Sigmoid colon (tissue), 6 donors: ENCODE measurements at regions not wholly inside any gene's neighbourhood (a gene's known extent, or its start where the extent isn't known, plus 50 kb on each side); places are given as distances from the start of the nearest gene placed in this dataset.

Source experiments
- DNase-seq: peaks from one replicate; pipeline ENCODE4 v3.0.0-alpha.2; 2019
- H3K27ac ChIP-seq, 4 donors: fragments of 200-600 bp; sonication (generic); one replicate each; pipeline ENCODE4 v1.5.1; 2016 to 2019; ENCODE audit warnings: mild to moderate bottlenecking in 1 of 4
- H3K27me3 ChIP-seq, 3 donors: fragments of 200-600 bp; sonication (generic); one replicate each; pipeline ENCODE4 v1.5.1; 2019; ENCODE audit warnings: mild to moderate bottlenecking in 1 of 3
- H3K36me3 ChIP-seq, 4 donors: fragments of 200-600 bp; sonication (generic); one replicate each; pipeline ENCODE4 v1.5.1; 2016 to 2019
- H3K4me1 ChIP-seq, 4 donors: fragments of 200-600 bp; sonication (generic); one replicate each; pipeline ENCODE4 v1.5.1; 2017 to 2019
- H3K4me3 ChIP-seq, 4 donors: fragments of 200-600 bp; sonication (generic); one replicate each; pipeline ENCODE4 v1.5.1; 2017 to 2019; ENCODE audit warnings: mild to moderate bottlenecking in 2 of 4, moderate library complexity in 1 of 4
- H3K9me3 ChIP-seq, 4 donors: fragments of 200-600 bp in 3 of 4; sonication (generic) in 3 of 4; one replicate each; pipeline versions ENCODE4 v1.5.1 to v1.6.1; 2013 to 2019
- EP300 ChIP-seq, 4 donors: sonication (generic); formaldehyde crosslinking; IDR thresholded peaks; one replicate each; pipeline ENCODE4 v1.6.1; 2017; ENCODE audit warnings: antibody characterized with exemption in 4 of 4
- POLR2A ChIP-seq, 2 donors: fragments of 450-650 bp; IDR thresholded peaks; one replicate each; pipeline ENCODE4 v1.6.1; 2016; ENCODE audit warnings: antibody characterized with exemption in 2 of 2, mild to moderate bottlenecking in 2 of 2, moderate library complexity in 2 of 2
- POLR2AphosphoS5 ChIP-seq, 4 donors: sonication (generic); formaldehyde crosslinking; IDR thresholded peaks; one replicate each; pipeline ENCODE4 v1.6.1; 2017; ENCODE audit warnings: antibody characterized with exemption in 4 of 4
- WGBS, 2 donors: extraction: QIAGEN DNeasy Blood & Tissue Kit; methylation state at CpG; one replicate each; pipeline ENCODE4 v1.1.7; 2013; 5-methylcytosine and 5-hydroxymethylcytosine counted together
- intact Hi-C: fragments of 100-400 bp; cut with DNase I; formaldehyde crosslinking; loops from one replicate; pipeline ENCODE4 v1.15.1; 2023
- TF ChIP-seq, protein P1 (sequence below), 4 experiments: fragments of 450-650 bp in 3 of 4; fragments of 200-600 bp in 1 of 4; IDR thresholded peaks; one replicate each; pipeline ENCODE4 v1.5.1; 2016 to 2019; ENCODE audit warnings: antibody characterized with exemption in 4 of 4, mild to moderate bottlenecking in 3 of 4, moderate library complexity in 2 of 4
- donor health status: healthy with polysubstance abuse.
- donor health status: healthy.

DNA sequence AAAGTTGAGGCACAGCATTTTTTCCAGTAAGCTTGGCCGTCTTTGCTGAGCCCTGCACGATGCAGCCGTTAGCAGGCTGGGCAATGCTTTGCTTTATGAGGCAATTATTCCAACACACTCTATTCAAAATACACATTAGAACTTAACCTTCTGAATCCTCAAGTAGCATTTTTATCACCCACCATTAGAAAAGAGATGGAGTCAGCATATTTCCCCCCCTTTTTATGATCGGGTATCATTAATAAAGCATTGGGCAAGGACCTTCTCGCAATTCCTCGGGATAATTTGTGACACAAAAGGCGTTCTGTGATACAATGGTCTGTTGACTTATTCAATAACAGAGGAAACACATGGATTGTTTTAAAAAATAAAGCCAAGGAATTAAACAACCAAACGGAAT is 374.5 kb upstream of the RBFOX1 start:
- H3K27me3 ChIP-seq, result no peaks in the 10 kb centered on the region
- intact Hi-C loops, result no loop called here
- no peaks in the 10 kb centered on the region for H3K4me1 ChIP-seq
- WGBS, 2 donors, result 85 to 91% methylated on average over 8 of the region's 8 CpGs
- DNase-seq, result no peak
- H3K9me3 ChIP-seq, result no peaks in the 10 kb centered on the region
- TF ChIP-seq, protein P1, sequence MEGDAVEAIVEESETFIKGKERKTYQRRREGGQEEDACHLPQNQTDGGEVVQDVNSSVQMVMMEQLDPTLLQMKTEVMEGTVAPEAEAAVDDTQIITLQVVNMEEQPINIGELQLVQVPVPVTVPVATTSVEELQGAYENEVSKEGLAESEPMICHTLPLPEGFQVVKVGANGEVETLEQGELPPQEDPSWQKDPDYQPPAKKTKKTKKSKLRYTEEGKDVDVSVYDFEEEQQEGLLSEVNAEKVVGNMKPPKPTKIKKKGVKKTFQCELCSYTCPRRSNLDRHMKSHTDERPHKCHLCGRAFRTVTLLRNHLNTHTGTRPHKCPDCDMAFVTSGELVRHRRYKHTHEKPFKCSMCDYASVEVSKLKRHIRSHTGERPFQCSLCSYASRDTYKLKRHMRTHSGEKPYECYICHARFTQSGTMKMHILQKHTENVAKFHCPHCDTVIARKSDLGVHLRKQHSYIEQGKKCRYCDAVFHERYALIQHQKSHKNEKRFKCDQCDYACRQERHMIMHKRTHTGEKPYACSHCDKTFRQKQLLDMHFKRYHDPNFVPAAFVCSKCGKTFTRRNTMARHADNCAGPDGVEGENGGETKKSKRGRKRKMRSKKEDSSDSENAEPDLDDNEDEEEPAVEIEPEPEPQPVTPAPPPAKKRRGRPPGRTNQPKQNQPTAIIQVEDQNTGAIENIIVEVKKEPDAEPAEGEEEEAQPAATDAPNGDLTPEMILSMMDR (IDR thresholded peaks at IDR 0.05), result no peak
- no peak for TF ChIP-seq POLR2A (IDR thresholded peaks at IDR 0.05)
- no peak for TF ChIP-seq POLR2AphosphoS5 (IDR thresholded peaks at IDR 0.05)
- no peak for TF ChIP-seq EP300 (IDR thresholded peaks at IDR 0.05)
- no peak overlapping the region for H3K27ac ChIP-seq
- no peaks in the 10 kb centered on the region for H3K36me3 ChIP-seq
- H3K4me3 ChIP-seq, result no peak overlapping the region

DNA sequence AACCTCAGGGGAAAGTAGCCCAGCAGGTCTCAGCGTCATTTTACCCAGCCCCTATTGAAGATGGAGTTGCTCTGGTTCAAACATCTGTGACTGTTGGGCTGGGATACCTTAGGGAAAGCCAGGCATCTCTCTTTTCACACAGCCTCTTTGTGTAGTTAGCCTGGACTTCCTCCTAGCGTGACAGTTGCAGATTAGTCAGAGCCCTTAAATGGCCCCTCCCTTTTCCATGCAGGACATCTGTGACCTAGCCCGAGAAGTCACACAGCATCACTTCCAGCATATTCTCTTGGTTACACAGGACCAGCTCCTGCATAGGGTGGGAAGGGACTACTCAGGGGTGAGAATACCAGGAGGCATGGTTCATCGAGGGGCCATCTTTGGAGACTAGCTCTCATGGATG is 375.0 kb upstream of the RBFOX1 start:
- 63% methylated on average over 4 of the region's 4 CpGs for WGBS, 2 donors
- Histone ChIP-seq H3K27ac (no peak overlapping the region), H3K4me1 (no peaks in the 10 kb centered on the region), H3K9me3 (no peaks in the 10 kb centered on the region), H3K36me3 (no peaks in the 10 kb centered on the region), H3K4me3 (no peak overlapping the region), H3K27me3 (no peaks in the 10 kb centered on the region)
- intact Hi-C loops, result no loop called here
- no peak for TF ChIP-seq POLR2A (IDR thresholded peaks at IDR 0.05)
- TF ChIP-seq, protein P1 (IDR thresholded peaks at IDR 0.05), result no peak
- no peak for TF ChIP-seq EP300 (IDR thresholded peaks at IDR 0.05)
- no peak for TF ChIP-seq POLR2AphosphoS5 (IDR thresholded peaks at IDR 0.05)
- no peak for DNase-seq

DNA sequence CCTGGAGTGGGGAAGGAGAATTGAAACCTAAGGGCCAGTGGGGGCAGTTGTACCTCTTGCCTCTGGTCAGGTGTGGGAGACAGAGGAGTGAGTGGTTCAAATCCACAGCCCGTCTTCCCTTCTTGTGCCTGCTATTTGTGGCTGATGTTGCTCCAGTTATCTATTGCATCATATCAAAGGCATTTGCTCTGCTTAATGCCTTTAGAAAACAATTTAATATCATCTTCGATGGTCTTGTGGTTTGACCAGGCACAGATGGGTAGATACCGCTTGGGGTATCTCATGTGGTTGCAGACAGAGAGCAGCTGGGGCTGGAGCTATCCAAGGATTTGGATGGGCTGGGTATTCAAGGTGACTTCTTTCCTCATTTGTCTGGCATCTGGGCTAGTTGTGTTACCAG is 376.1 kb upstream of the RBFOX1 start:
- TF ChIP-seq POLR2AphosphoS5 (IDR thresholded peaks at IDR 0.05) (no peak), POLR2A (IDR thresholded peaks at IDR 0.05) (no peak), EP300 (IDR thresholded peaks at IDR 0.05) (no peak)
- TF ChIP-seq, protein P1 (IDR thresholded peaks at IDR 0.05), result no peak
- DNase-seq, result no peak
- 91 to 93% methylated on average over 3 of the region's 3 CpGs for WGBS, 2 donors
- no peaks in the 10 kb centered on the region for H3K27me3 ChIP-seq
- H3K4me3 ChIP-seq, result no peak overlapping the region
- intact Hi-C loops, result no loop called here
- no peaks in the 10 kb centered on the region for H3K4me1 ChIP-seq
- H3K9me3 ChIP-seq, result no peaks in the 10 kb centered on the region
- no peaks in the 10 kb centered on the region for H3K36me3 ChIP-seq
- no peak overlapping the region for H3K27ac ChIP-seq

- DNase-seq, result no peak
- no peak for TF ChIP-seq POLR2A (IDR thresholded peaks at IDR 0.05)
- no peak for TF ChIP-seq POLR2AphosphoS5 (IDR thresholded peaks at IDR 0.05)
- TF ChIP-seq, protein P1 (IDR thresholded peaks at IDR 0.05), result no peak
- no peak for TF ChIP-seq EP300 (IDR thresholded peaks at IDR 0.05)
- intact Hi-C loops, result no loop called here
- 59 to 86% methylated on average over 3 of the region's 3 CpGs for WGBS, 2 donors
- Histone ChIP-seq H3K9me3 (no peaks in the 10 kb centered on the region), H3K27me3 (no peaks in the 10 kb centered on the region), H3K4me3 (no peak overlapping the region), H3K36me3 (no peaks in the 10 kb centered on the region), H3K4me1 (no peaks in the 10 kb centered on the region), H3K27ac (no peak overlapping the region)
Observed at GRCh38 chr16:6955303-6955702, 377.3 kb upstream of the RBFOX1 start.

DNA sequence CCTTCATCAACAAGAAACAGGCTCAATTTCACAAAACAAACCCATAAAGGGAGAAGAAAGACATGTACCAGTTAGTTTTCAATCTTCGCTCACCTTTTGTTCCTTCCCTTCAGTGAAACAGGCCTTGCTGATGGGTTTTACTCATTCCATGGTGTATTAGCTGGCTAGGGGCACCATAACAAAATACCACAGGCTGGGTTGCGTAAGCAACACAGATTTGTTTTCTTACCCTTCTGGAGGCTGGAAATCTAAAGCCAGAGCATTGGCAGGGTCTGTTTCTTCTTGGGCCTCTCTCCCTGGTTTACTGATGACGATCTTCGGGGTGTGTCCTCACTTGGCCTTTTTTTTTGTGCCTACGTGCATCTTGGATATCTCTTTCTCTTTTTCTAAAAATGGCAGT is 383.4 kb upstream of the RBFOX1 start:
- WGBS, 2 donors, result 70 to 88% methylated on average over 5 of the region's 5 CpGs
- no peaks in the 10 kb centered on the region for H3K4me1 ChIP-seq
- no peak overlapping the region for H3K4me3 ChIP-seq
- no peak overlapping the region for H3K27ac ChIP-seq
- no peaks in the 10 kb centered on the region for H3K9me3 ChIP-seq
- intact Hi-C loops, result no loop called here
- H3K27me3 ChIP-seq, result no peaks in the 10 kb centered on the region
- DNase-seq, result no peak
- no peaks in the 10 kb centered on the region for H3K36me3 ChIP-seq
- no peak for TF ChIP-seq POLR2A (IDR thresholded peaks at IDR 0.05)
- TF ChIP-seq, protein P1 (IDR thresholded peaks at IDR 0.05), result no peak
- no peak for TF ChIP-seq POLR2AphosphoS5 (IDR thresholded peaks at IDR 0.05)
- TF ChIP-seq EP300 (IDR thresholded peaks at IDR 0.05), result no peak
